Esophagus muscularis mucosa (tissue), 4 donors: ENCODE measurements at regions not wholly inside any gene's neighbourhood (a gene's known extent, or its start where the extent isn't known, plus 50 kb on each side); places are given as distances from the start of the nearest gene placed in this dataset.

ENCODE experiments used
- CTCF ChIP-seq, 3 experiments: fragments of 200-600 bp in 2 of 3; fragments of 450-650 bp in 1 of 3; sonication (generic) in 2 of 3; IDR thresholded peaks; one replicate each; pipeline ENCODE4 v1.5.1; 2017 to 2019; ENCODE audit warnings: antibody characterized with exemption in 3 of 3, mild to moderate bottlenecking in 2 of 3, moderate library complexity in 1 of 3
- EP300 ChIP-seq: sonication (generic); formaldehyde crosslinking; IDR thresholded peaks from one replicate; pipeline ENCODE4 v1.6.1; 2017; ENCODE audit warnings: antibody characterized with exemption
- POLR2A ChIP-seq: fragments of 450-650 bp; IDR thresholded peaks from one replicate; pipeline ENCODE4 v1.6.1; 2017; ENCODE audit warnings: antibody characterized with exemption, moderate library complexity, mild to moderate bottlenecking, low read depth
- POLR2AphosphoS5 ChIP-seq, 2 donors: sonication (generic); formaldehyde crosslinking; IDR thresholded peaks; one replicate each; pipeline ENCODE4 v1.6.1; 2017; ENCODE audit warnings: antibody characterized with exemption in 2 of 2

DNA sequence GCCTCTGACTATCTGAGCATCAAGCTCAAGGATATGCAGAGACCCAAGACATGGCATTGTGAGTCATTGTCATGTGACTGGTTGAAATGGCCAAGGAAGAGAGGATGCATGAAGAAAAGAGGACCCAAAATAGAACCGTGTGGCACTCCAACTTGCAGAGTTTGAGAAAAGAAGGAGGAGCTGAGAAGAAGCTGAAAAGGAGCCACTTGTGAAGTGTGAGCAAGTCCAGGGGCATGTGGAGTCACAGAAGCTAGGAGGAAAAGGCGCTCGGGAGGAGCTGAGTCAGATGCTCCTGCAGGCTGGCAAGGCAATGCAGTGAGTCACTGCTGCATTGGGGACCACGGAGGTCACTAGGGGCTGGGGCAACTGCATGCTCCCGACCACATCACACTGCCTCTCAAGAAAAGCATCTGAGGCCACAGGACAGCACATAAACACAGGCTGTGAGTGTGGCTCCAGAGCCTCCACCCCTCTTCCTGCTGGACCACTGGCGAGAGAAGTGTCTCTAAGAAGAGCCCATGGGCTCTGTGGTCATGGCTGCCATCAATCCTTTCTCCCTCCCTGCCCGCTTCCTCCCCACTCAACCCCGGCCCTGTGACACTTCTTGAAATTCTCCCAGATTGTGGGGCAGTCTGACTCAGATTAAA, 197.6 kb downstream of the DRD1 start:
- no peak for TF ChIP-seq CTCF (IDR thresholded peaks at IDR 0.05)
- TF ChIP-seq POLR2A, result no peak
- TF ChIP-seq POLR2AphosphoS5 (IDR thresholded peaks at IDR 0.05), result no peak
- no peak for TF ChIP-seq EP300
